Smooth muscle cell of the brain vasculature (primary cell): ENCODE measurements at regions not wholly inside any gene's neighbourhood (a gene's known extent, or its start where the extent isn't known, plus 50 kb on each side); places are given as distances from the start of the nearest gene placed in this dataset.

Source experiments
- DNase-seq: peaks from one replicate; pipeline ENCODE4 v3.0.0-alpha.2; 2012; ENCODE audit warnings: low read depth, low spot score

DNA sequence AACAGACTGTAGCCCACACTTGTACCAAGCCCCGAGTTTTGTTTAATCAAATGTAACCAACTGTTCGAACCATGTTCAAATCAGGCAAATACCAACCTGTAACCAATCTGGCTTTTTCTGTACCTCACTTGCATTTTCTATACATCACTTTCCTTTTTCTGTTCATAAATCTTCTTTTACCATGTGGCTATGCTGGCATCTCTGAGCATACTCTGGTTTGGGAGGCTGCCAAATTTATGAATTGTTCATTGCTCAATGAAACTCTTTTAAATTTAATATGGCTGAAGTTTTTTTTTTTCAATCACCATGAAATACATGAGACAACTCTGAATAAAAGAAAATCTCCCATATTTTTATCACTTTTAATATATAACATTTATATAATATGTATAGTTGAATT, 256.1 kb downstream of the SLITRK6 start:
- no peak for DNase-seq

DNA sequence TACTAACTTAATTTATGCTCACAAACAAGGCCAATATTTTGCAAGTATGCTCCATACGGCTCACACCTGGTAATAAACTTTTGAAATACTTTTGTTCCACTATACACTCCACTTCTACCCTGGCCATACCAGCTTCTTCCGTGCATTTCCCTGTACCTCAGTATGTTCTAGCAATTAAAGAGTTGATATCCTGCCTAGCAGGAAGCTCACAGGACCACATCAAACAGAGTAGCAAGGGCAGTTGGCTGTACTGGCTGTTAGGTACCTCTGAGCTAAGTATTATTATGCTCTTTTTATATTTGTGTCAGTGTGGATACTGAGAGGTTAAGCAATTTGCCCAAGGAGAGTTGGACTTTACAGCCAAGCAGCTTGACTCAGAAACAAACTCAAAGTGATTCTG, 257.7 kb downstream of the SLITRK6 start:
- no peak for DNase-seq

DNA sequence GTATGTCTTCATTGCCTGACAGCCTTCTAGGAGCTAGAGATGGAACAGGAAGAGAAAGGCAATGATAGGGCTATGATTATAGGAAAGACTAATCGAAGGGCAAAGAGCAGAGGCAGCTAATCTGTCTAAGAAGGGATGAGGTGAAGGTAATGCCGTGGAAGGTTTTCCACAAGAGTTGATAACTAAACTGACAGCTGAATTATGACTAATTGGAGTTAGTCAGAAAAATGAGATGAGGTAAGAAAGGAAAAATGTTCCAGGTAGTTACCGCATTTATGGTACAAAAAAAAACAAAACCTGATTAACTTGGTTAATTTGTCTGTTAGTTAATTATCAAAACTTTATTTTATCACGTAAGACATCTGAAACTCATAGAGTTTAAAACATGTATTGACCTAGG, 260.3 kb downstream of the SLITRK6 start:
- DNase-seq: no peak

DNA sequence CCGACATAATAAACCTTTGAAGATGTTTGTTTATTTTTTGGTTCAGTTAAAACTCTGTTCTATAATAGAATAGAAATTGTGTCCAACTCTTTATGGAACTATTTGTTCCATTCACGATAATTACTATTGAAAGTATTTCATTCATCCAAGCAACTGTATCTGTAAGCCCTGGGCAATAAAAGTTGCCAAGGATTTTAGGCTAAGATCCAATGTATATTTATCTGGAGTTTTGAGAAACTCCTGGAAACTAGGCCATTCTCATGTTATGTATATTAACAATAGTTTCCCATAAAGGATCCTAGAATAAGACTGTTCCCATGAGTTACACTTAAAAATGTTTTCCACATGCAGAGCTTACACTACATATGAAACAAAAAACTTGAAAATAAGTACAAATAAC, 261.6 kb downstream of the SLITRK6 start:
- no peak for DNase-seq

DNA sequence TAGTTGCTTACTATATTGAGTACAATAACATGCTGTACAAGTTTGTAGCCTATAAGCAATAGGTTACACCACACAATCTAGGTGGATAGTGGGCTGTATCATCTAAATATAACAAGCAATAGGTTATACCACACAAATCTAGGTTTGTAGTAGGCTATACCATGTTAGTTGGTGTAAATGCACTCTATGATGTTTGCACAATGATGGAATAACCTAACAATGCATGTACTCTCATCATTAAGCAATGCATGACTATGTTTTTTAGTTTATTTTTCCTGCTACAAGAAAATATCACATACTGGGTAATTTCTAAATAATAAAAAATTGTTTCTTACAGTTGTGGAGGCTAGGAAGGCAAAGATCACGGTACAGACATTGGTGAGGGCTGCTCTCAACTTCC, 262.5 kb downstream of the SLITRK6 start:
- no peak for DNase-seq

DNA sequence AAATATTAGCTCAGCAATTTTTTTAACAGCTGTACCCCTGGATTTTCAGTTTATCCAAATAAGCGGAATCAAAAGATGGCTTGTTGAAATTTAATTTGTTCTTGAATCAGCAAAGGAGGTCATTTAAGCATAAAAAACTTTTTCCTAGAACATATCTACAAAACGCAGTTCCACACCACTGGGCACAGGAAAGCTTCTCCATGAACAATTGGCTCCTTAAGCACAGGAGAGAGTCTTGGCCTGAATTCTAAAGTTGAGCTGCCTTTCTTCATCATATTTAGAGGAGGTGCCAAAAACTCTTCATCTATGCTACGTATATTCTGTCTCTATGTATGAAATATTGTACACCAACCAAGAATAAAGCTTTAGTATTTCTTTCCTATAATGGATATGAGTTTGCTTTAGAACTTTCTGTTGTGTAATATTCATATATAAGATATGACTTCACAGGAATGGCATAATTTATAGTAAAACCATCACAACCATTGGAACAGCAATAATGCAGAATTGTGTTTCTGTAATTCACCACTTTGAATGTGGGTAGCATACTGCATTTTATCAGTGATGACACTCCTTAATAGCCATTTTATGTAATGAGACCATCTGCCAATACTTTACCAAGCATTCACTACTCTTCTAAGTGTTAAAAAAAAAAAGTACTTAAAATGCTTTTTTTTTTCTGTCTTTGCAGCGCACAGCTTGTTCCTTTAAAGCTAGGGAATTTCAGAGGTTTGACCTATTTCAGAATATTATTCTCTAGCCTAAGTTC, 263.7 kb downstream of the SLITRK6 start:
- no peak for DNase-seq

DNA sequence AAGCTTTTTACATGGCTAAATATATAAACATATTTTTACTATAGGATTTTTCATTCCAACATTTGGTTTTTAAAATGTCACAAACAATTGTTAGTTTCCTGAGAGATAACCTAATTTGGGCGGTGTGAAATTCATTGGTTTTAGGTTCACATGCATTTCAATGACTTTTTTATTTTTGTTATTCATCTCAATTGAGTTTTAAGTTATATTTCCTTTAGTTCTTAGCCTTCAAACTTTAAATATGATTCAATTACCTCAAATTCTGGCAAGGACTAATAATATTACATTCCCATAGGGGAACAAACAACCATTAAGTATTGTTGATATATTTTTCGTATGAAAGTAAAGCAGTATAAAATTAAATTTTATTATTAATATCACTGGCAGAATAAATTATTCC, 265.3 kb downstream of the SLITRK6 start:
- no peak for DNase-seq

DNA sequence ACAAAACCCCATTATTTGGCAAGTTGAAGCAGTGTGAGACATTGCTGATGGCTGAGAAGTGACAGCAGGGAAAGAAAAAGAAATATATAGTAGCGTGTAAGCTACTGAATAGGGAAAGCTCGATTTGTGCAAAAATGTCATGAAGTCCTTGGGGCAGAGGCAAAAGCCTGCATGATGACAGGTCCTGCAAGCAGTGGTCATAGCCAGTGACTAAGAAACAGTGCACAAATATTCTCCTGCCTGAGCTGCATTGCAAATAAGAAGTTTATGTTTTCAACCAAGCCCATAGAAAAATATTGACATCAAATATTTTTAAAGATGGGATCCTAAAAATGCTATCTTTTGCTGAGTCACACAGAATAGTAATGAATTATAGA, 270.0 kb downstream of the SLITRK6 start:
- no peak for DNase-seq

DNA sequence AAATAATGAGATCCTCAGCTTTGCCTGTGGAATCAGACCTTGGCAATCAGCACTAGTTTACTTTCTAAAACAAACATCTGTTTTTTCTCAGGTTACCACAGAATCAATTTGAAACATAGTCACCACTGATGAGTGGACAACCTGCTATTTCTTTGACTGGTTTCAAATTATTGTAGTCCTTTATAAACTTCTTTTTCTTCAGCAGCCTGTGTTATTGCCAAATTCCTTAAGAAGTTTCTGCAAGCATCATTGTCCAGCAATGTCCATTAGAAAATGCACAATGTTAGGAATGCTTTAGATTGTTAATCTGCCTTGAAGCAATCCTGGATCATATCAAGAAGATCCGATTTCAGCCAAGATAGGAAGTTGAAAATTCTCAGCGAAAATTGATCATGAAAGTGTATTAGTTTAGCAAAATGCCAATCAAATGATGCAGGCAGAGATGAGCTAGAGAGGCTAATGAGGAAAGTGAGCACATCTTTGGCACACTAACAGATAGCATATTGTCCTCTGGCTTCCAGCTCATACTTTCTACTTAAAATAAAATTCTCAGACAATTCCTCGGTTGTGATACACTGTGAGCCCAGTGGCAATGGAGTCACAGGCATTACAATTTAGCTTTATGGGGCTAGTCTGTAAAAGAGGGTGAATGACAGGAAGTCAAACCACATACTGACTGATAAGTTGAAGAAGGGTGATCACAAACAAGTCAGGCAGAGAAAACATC, 270.6 kb downstream of the SLITRK6 start:
- no peak for DNase-seq

DNA sequence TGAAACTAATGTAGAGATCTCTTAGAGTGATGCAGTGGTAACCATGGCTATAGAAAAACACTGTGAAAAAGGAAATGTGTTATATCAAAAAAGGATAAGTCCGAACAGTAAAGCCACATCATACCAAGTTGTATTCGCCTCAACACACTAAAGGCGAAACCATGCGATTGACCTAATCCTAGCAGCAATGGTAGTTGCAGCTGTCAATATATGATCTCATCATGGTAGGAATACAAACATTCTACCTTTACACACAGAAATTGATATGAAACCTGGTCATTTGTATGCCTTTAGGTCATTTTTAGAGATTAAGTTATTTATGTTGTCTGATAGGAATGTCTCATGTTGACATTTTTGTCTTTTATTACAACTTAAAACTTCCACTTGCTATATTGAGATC, 271.9 kb downstream of the SLITRK6 start:
- DNase-seq: no peak

DNA sequence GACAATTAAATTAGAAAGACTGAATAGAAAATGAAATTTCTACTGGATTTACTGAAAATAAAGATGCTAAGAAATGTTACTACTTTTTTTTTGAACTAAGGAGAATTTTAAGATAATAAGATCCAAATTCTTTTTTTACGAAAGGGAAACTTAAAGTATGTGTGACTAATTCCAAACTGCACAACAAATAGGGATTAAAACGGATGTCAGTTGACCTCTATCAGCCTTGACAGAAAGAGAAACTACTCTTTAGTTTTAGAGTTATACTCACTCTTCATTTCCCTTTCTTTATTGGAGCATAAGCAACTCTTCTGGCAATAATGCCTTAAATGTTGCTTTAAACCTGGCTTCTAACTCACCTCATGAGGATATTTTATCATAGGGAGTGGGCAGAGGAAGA, 273.8 kb downstream of the SLITRK6 start:
- DNase-seq: no peak

DNA sequence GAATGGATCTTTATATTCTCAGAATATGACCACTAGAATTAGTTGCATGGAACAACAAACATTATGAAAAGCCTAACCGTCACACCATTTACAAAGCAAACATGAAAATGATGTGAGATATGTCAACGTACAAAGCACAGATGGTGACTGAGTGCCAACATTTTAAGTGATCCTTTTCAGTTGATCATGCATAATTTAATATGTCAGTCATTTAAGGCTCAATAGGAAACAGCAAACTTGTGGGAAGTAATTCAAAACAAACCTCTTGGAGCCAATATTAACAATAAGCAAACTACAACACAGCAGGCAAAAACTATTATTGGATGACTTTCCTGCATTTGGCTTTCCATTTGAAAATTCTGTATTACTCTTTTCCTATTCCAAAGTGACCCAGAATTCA, 277.6 kb downstream of the SLITRK6 start:
- DNase-seq: no peak

DNA sequence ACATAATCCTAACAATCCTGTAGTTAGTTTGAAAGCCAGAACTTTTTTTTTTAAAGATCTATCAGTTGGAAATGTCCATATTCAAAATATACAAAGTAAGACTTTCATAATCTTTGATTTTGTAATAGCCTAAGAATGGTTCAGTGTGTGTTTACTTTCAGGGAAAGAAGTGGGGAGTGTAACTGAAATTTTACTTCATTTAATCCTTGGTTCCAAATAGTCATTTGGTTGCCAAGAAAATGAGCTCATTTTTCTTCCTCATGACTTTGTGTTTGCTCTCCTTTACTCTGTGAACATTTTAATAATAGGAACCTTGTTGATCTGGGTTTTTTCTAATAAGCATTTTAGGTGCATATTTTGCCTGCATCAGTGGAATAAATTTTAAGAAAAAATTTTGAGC, 278.8 kb downstream of the SLITRK6 start:
- DNase-seq: no peak

DNA sequence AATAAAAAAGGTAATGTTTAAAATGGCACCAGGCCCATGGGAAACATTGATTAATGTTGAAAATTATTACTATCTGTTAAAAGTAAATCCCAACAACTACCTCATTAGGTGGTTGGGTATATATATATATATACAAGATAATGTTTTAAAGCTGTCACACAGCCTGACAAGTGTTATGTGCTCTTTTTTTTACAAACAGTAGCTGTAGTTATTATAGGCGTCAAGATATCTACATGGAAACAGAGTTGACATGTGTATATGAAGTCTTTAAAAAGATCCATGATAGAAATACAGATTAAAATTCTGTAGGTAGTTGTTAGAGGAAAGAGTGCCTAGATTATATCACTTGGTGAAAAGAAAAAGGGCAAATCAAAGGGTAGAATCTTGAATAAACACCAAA, 279.9 kb downstream of the SLITRK6 start:
- no peak for DNase-seq

DNA sequence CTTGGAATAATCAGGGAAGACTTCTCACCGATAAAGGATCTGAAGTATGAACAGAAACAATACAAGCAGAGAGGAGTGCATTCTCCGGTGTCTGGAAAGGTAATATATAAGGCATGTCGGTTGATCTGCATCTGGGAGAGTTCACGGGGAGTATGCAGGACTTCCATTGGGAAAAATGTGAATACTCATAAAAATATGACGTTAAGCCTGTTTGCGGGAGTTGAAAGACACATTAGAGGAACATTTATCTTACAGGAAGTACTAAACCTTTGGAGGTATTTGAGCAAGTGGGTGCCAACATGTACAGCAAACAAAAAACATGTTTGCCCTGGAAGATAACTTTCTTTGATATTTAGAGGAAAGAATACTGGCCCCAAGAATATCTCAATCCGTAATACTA, 286.8 kb downstream of the SLITRK6 start:
- no peak for DNase-seq

DNA sequence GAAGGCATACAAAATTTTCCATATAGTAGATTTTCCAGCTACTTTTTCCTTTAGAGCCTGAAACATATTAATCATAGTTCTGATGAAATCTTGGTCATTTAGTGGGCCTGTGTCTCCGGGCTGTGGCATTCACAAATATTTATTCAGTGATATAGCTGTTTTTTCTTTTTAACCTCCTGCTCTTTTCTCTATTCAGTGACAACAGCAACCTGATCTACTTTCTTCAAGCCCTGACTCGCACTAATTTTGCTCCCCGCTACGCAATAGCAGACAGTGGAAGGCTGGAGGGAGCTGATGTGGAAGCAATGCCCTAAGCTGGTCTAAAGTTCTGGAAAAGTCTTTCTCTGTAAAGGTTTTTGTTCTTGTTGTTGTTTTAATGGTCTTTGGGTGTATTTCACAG, 289.7 kb downstream of the SLITRK6 start:
- peak; percentile 26 for DNase-seq

DNA sequence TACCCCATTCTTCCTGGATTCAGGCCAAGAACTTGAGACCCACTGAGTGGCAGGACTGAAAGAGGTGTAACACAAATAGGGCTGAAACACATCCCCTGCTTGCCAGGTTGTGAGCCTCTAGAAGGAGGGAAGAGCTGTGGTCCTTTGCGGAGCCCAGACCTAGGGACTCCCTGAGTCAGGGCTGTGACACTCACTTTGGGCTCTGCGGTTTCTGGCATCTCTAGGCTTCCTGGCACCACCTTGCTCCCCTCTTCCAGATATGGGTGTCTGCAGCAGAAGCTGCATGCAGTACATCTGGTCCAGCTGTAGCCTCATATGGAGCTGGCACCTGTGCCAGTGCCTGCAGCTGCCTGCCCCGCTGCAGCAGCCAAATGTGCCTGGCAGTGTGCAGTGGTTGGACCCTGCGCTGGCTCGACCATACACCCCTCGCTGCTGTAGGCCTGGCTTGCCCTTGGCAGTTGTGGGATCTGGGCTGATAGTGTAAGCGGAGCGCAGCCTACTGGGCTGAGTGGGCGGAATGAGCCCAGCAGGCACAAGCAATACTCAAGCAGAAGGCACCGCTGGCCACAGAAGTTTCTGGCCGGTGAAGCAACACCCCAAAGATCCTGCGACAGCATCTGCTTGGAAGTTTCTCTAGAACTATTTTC, 290.4 kb downstream of the SLITRK6 start:
- no peak for DNase-seq

DNA sequence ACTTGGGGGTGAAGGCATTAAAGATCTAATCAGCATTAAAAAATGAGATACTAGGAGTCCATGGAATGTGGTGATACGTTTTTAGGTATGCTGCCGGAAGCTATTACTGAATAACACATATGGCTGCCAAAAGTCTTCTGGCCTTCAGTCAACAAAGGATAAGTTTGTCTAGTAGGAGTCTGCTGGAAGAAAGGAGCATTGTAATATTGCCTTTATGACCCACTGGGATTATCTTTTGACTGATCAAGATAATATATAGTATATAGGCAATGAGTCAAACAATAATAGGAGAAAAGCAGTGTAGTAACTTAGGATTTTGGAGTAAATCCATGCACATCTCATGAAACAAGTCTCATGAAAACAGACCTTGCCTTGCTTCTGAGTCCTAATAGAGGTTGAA, 295.4 kb downstream of the SLITRK6 start:
- DNase-seq: no peak

DNA sequence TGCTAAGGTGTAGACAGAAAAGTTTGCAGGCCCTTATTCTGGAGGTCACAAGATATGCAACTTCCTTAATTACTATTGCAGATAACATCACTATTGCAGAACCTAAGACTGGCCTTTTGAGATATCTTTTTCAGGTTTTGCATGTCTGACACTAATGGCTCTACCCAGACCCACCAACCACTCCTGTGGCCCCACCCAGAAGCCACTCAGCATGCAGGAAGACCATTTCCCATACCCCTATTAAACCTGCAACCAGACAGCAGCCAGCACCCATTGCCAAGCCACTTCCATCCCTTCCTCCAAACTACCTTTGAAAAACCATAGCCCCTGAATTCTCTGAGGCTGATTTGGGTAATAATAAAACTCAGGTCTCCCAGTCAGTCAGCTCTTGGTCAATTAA, 297.6 kb downstream of the SLITRK6 start:
- no peak for DNase-seq

DNA sequence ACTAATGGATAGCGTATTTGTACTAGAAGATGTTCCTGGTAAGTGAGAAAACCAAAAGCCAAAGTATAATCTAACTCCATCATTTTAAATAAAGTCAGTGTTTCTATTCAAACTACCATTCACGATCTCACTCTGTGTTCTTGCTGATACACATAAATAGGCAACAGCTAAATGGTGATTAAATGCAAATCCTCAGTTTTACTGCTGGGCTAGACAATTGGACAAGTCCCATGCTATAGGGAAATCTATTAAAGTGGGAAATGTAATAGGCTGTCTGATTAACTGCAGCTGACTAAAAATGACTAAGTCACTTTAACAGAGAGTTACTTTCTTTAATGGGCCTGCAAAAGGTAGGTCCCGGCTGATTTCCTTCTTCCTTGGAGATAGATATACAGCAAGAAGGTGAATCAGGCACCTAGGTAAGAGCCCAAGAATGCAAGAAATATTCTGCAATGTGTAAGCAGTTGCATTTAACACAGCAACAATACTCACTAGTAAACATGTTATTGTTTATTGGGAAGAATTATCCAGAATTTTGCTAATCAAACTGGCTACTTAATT, 298.4 kb downstream of the SLITRK6 start:
- no peak for DNase-seq

DNA sequence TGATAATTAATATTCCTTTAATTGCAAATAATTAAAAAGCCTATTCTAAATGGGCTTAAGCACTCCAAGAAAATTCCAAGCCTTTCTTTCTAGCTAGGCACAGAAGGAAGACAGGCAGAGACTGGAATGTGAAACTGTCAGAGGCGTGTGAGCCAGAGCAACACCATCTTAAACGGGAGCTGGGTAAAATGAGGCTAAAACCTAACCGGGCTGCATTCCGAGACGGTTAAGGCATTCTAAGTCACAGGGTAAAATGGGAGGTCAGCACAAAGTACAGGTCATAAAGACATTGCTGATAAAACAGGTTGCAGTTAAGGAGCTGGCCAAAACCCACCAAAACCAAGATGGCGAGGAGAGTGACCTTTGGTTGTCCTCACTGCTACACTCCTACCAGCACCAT, 300.4 kb downstream of the SLITRK6 start:
- DNase-seq: no peak

DNA sequence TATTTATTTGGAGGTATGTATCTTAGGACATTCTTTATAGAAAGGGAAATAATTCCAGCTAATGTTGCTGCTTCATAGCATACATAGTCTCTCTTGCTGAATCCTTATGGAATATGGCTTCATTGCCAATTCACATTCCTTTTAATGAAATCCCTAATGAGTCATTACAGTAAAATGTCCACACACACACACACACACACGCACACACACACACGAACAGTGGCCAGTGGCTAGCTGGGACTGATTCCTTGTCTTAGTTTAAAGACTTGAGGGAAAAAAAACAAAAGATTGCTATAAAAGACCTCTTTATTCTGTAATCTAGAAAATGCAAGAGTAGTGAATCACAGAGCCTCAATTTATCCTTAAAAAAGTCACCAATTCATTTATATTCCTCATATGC, 301.6 kb downstream of the SLITRK6 start:
- DNase-seq: peak; percentile 29

DNA sequence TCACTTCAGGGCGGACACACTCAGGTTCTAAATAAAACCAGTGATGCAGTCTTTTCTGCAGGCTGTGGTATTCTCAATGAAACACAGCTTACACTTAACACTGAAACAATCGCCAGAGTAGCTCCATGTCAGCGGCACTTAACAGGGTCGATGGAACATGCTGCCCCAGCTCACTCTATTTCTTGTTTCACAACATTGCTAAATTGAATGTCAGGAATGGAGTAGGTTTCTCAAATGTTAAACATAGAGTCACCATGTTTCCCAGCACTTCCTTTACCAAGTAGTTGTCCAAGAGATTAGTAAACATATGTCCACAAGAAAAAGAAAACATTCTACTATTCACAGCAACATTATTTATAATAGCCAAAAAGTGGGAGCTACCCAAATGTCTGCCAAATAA, 306.9 kb downstream of the SLITRK6 start:
- no peak for DNase-seq
